ENCODE measurements at regions not wholly inside any gene's neighbourhood (a gene's known extent, or its start where the extent isn't known, plus 50 kb on each side); places are given as distances from the start of the nearest gene placed in this dataset.

DNA sequence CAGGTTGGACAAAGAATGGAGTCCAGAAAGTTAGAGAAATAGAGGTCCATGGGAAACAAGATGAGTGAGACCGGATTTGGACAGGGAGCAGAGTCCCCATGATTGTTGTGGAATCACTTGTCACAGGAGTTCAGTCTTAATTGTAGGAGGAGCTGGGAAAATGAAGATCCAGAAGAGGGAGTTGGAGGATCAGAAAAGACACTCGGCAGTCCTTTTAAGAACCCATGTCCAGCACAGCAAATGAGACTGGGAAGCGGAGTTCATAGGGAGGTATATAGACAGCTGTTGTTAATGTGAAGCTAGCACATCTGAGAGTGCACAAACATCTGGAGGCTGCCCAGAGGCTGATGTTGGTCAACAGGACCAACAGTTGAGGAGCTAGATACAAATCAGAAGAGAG lies 111.4 kb upstream of the RXFP1 start:
- TF ChIP-seq CTCF (tag by site-specific recombination; IDR thresholded peaks at IDR 0.05) = no peak
- TF ChIP-seq ZNF132 (tag by site-specific recombination; IDR thresholded peaks at IDR 0.05; ENCODE audit: borderline replicate concordance) = no peak
- TF ChIP-seq ZNF24 (tag by site-specific recombination; IDR thresholded peaks at IDR 0.05) = no peak
- TF ChIP-seq ZSCAN5A (tag by site-specific recombination; IDR thresholded peaks at IDR 0.05) = no peak
- TF ChIP-seq ZNF707 (tag by site-specific recombination; IDR thresholded peaks at IDR 0.05) = no peak
- TF ChIP-seq, protein P1, sequence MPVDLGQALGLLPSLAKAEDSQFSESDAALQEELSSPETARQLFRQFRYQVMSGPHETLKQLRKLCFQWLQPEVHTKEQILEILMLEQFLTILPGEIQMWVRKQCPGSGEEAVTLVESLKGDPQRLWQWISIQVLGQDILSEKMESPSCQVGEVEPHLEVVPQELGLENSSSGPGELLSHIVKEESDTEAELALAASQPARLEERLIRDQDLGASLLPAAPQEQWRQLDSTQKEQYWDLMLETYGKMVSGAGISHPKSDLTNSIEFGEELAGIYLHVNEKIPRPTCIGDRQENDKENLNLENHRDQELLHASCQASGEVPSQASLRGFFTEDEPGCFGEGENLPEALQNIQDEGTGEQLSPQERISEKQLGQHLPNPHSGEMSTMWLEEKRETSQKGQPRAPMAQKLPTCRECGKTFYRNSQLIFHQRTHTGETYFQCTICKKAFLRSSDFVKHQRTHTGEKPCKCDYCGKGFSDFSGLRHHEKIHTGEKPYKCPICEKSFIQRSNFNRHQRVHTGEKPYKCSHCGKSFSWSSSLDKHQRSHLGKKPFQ (tag by site-specific recombination; IDR thresholded peaks at IDR 0.05) = no peak
- no peak for TF ChIP-seq ZNF626 (tag by site-specific recombination; IDR thresholded peaks at IDR 0.05)
